Parathyroid adenoma (tissue), 2 donors: ENCODE measurements at regions not wholly inside any gene's neighbourhood (a gene's known extent, or its start where the extent isn't known, plus 50 kb on each side); places are given as distances from the start of the nearest gene placed in this dataset.

Experiments
- H2AFZ ChIP-seq: fragments of 300-600 bp; sonication (generic); one replicate; pipeline ENCODE4 v1.7.0; 2017; ENCODE audit warnings: antibody characterized with exemption, mild to moderate bottlenecking
- H3K27ac ChIP-seq: fragments of 300-600 bp; sonication (generic); one replicate; pipeline ENCODE4 v1.7.0; 2017
- H3K27me3 ChIP-seq: fragments of 300-600 bp; sonication (generic); one replicate; pipeline ENCODE4 v1.7.0; 2017; ENCODE audit warnings: low read length; ENCODE audit not compliant: control insufficient read depth, insufficient read depth
- H3K36me3 ChIP-seq: fragments of 300-600 bp; sonication (generic); one replicate; pipeline ENCODE4 v1.7.0; 2017; ENCODE audit warnings: low read length; ENCODE audit not compliant: control insufficient read depth, insufficient read depth
- H3K4me1 ChIP-seq: fragments of 300-600 bp; sonication (generic); one replicate; pipeline ENCODE4 v1.7.0; 2017; ENCODE audit warnings: control low read depth
- H3K4me2 ChIP-seq: fragments of 300-600 bp; sonication (generic); one replicate; pipeline ENCODE4 v1.7.0; 2017; ENCODE audit warnings: low read length
- H3K4me3 ChIP-seq: fragments of 300-600 bp; sonication (generic); one replicate; pipeline ENCODE4 v1.7.0; 2017; ENCODE audit warnings: low read depth, low read length
- H3K79me2 ChIP-seq: fragments of 300-600 bp; sonication (generic); one replicate; pipeline ENCODE4 v1.7.0; 2017; ENCODE audit warnings: control low read depth
- H3K9ac ChIP-seq: fragments of 300-600 bp; sonication (generic); one replicate; pipeline ENCODE4 v1.7.0; 2017; ENCODE audit warnings: mild to moderate bottlenecking
- H3K9me3 ChIP-seq: fragments of 300-600 bp; sonication (generic); one replicate; pipeline ENCODE4 v1.7.0; 2017; ENCODE audit warnings: low read length; ENCODE audit not compliant: control insufficient read depth
- CTCF ChIP-seq: fragments of 300-600 bp; sonication (generic); IDR thresholded peaks from one replicate; pipeline ENCODE4 v1.7.0; 2017; ENCODE audit warnings: antibody characterized with exemption, mild to moderate bottlenecking
- donor health status: primary hyperparathyroidism.

- TF ChIP-seq CTCF: no peak
- Histone ChIP-seq H3K9me3 (no peaks in the 10 kb centered on the region), H3K4me1 (no peaks in the 10 kb centered on the region), H3K36me3 (no peaks in the 10 kb centered on the region), H2AFZ (no peak overlapping the region), H3K79me2 (no peaks in the 10 kb centered on the region), H3K4me3 (no peak overlapping the region), H3K4me2 (no peak overlapping the region), H3K27ac (no peak overlapping the region), H3K27me3 (no peaks in the 10 kb centered on the region), H3K9ac (no peak overlapping the region)
These were observed 167.1 kb downstream of the FGF9 start for GRCh38 chr13:21837841-21838551.

GRCh38 chr13:21846605-21847004 lies 175.7 kb downstream of the FGF9 start:
- no peak overlapping the region for H3K4me2 ChIP-seq
- no peak overlapping the region for H3K4me3 ChIP-seq
- H3K27me3 ChIP-seq: no peaks in the 10 kb centered on the region
- no peak for TF ChIP-seq CTCF
- no peaks in the 10 kb centered on the region for H3K9me3 ChIP-seq
- no peaks in the 10 kb centered on the region for H3K79me2 ChIP-seq
- H3K36me3 ChIP-seq: no peaks in the 10 kb centered on the region
- no peak overlapping the region for H3K9ac ChIP-seq
- no peak overlapping the region for H3K27ac ChIP-seq
- H3K4me1 ChIP-seq: no peaks in the 10 kb centered on the region
- H2AFZ ChIP-seq: no peak overlapping the region

GRCh38 chr13:21849323-21849722 lies 178.4 kb downstream of the FGF9 start:
- H3K4me1 ChIP-seq: no peaks in the 10 kb centered on the region

GRCh38 chr13:21850013-21851006 lies 179.4 kb downstream of the FGF9 start:
- no peak for TF ChIP-seq CTCF

More at GRCh38 chr13:21849323-21849722, 178.4 kb downstream of the FGF9 start:
- Histone ChIP-seq H3K4me3 (no peak overlapping the region), H3K27me3 (no peaks in the 10 kb centered on the region), H3K9ac (no peak overlapping the region), H3K4me2 (no peak overlapping the region), H3K79me2 (no peaks in the 10 kb centered on the region), H2AFZ (no peak overlapping the region), H3K27ac (no peak overlapping the region), H3K9me3 (no peaks in the 10 kb centered on the region), H3K36me3 (no peaks in the 10 kb centered on the region)
- peak; percentile 27 for TF ChIP-seq CTCF

More at GRCh38 chr13:21850013-21851006, 179.4 kb downstream of the FGF9 start:
- no peak overlapping the region for H3K4me2 ChIP-seq
- no peaks in the 10 kb centered on the region for H3K4me1 ChIP-seq
- H3K27me3 ChIP-seq: no peaks in the 10 kb centered on the region
- H2AFZ ChIP-seq: no peak overlapping the region
- no peaks in the 10 kb centered on the region for H3K9me3 ChIP-seq
- H3K9ac ChIP-seq: no peak overlapping the region
- H3K36me3 ChIP-seq: no peaks in the 10 kb centered on the region
- H3K27ac ChIP-seq: no peak overlapping the region
- no peaks in the 10 kb centered on the region for H3K79me2 ChIP-seq
- H3K4me3 ChIP-seq: no peak overlapping the region
